Fibroblast of lung (primary cell): ENCODE measurements at regions not wholly inside any gene's neighbourhood (a gene's known extent, or its start where the extent isn't known, plus 50 kb on each side); places are given as distances from the start of the nearest gene placed in this dataset.
"Not testable (repeated sequence)": the region's sequence is repeated elsewhere in the genome, so short reads cannot be mapped to it uniquely, and the experiment has no call there.

ENCODE experiments used
- DNase-seq, 2 donors: peaks; one replicate each; pipeline versions ENCODE4 v3.0.0 to v3.0.0-alpha.2; 2010; ENCODE audit warnings: low read depth in 2 of 2
- H2AFZ ChIP-seq: 2 replicates; pipeline ENCODE4 v1.5.1; 2012; ENCODE audit warnings: low read length, control low read depth, inconsistent platforms
- H3K27ac ChIP-seq: 2 replicates; pipeline ENCODE4 v1.5.1; 2011; ENCODE audit warnings: low read length, control low read depth; ENCODE audit not compliant: insufficient read depth
- H3K27me3 ChIP-seq: 2 replicates; pipeline ENCODE4 v1.5.1; 2011; ENCODE audit warnings: mild to moderate bottlenecking, low read length; ENCODE audit not compliant: control insufficient read depth, insufficient read depth
- H3K36me3 ChIP-seq: 2 replicates; pipeline ENCODE4 v1.5.1; 2011; ENCODE audit warnings: low read length; ENCODE audit not compliant: control insufficient read depth, insufficient read depth
- H3K4me1 ChIP-seq: 2 replicates; pipeline ENCODE4 v1.5.1; 2011; ENCODE audit warnings: low read length; ENCODE audit not compliant: control insufficient read depth, insufficient read depth; ENCODE audit errors: extremely low read depth
- H3K4me2 ChIP-seq: 2 replicates; pipeline ENCODE4 v1.5.1; 2011; ENCODE audit warnings: low read length, control low read depth; ENCODE audit not compliant: insufficient read depth; ENCODE audit errors: extremely low read depth
- H3K4me3 ChIP-seq, 4 experiments: fragments of 200-600 bp in 1 of 4; sonication (generic) in 1 of 4; replicated peaks in 1 of 4; 2 replicates each; pipeline ENCODE4 v1.5.1; 2011 to 2016; ENCODE audit warnings: low read length in 4 of 4, low read depth in 3 of 4, mild to moderate bottlenecking in 3 of 4, control low read depth in 2 of 4, inconsistent platforms in 1 of 4, mixed read lengths in 1 of 4; ENCODE audit not compliant: insufficient read depth in 1 of 4; ENCODE audit errors: control extremely low read depth in 1 of 4
- H3K79me2 ChIP-seq: 2 replicates; pipeline ENCODE4 v1.5.1; 2012; ENCODE audit warnings: mild to moderate bottlenecking, low read length, inconsistent platforms; ENCODE audit not compliant: control insufficient read depth, insufficient read depth
- H3K9ac ChIP-seq: 2 replicates; pipeline ENCODE4 v1.5.1; 2011; ENCODE audit warnings: mild to moderate bottlenecking, low read length, control low read depth; ENCODE audit not compliant: insufficient read depth
- H3K9me3 ChIP-seq: 2 replicates; pipeline ENCODE4 v1.5.1; 2012; ENCODE audit warnings: low read depth, low read length; ENCODE audit not compliant: control insufficient read depth, insufficient read depth
- H4K20me1 ChIP-seq: 2 replicates; pipeline ENCODE4 v1.5.1; 2011; ENCODE audit warnings: low read length; ENCODE audit not compliant: control insufficient read depth, insufficient read depth; ENCODE audit errors: extremely low read depth
- EZH2 ChIP-seq: IDR thresholded peaks from 2 replicates; pipeline ENCODE4 v1.5.1; 2012; ENCODE audit warnings: low read length, control low read depth, mild to moderate bottlenecking; ENCODE audit errors: missing control alignments
- TF ChIP-seq, protein P1 (sequence below), 2 donors: IDR thresholded peaks in 1 of 2; conservative IDR thresholded peaks in 1 of 2; 1 replicate in 1 of 2; 2 replicates in 1 of 2; pipeline ENCODE4 v1.5.1; 2011 to 2012; ENCODE audit warnings: low read length in 2 of 2, control low read depth in 1 of 2, inconsistent platforms in 1 of 2, low read depth in 1 of 2, mild to moderate bottlenecking in 1 of 2

DNA sequence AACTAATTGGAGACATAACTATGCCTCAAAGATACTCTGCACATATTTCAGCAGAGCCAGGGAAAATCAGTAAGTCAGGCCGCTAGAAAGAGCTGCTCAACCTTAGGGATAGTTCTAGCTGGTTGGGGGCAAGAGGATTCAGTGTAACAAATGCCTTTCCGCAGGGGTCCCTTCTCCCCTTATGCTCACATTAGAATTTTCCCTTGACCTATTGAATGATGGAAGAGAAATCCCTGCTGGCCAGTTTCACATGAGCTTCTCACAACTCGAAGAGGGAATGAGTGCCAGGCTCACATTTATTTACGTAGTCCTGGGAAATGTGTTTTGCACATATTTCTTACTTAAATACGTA lies 66.2 kb upstream of the USP9X start:
- no peaks in the 10 kb centered on the region for H4K20me1 ChIP-seq
- no peak overlapping the region for H3K4me3 ChIP-seq
- no peak for DNase-seq
- H3K36me3 ChIP-seq = no peaks in the 10 kb centered on the region
- no peak overlapping the region for H3K27ac ChIP-seq
- H3K4me1 ChIP-seq = no peaks in the 10 kb centered on the region
- no peak overlapping the region for H3K9ac ChIP-seq
- no peaks in the 10 kb centered on the region for H3K9me3 ChIP-seq
- H3K4me2 ChIP-seq = no peak overlapping the region
- H2AFZ ChIP-seq = no peak overlapping the region
- no peaks in the 10 kb centered on the region for H3K79me2 ChIP-seq
- TF ChIP-seq, protein P1, sequence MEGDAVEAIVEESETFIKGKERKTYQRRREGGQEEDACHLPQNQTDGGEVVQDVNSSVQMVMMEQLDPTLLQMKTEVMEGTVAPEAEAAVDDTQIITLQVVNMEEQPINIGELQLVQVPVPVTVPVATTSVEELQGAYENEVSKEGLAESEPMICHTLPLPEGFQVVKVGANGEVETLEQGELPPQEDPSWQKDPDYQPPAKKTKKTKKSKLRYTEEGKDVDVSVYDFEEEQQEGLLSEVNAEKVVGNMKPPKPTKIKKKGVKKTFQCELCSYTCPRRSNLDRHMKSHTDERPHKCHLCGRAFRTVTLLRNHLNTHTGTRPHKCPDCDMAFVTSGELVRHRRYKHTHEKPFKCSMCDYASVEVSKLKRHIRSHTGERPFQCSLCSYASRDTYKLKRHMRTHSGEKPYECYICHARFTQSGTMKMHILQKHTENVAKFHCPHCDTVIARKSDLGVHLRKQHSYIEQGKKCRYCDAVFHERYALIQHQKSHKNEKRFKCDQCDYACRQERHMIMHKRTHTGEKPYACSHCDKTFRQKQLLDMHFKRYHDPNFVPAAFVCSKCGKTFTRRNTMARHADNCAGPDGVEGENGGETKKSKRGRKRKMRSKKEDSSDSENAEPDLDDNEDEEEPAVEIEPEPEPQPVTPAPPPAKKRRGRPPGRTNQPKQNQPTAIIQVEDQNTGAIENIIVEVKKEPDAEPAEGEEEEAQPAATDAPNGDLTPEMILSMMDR (conservative IDR thresholded peaks at IDR 0.05 in 1 of 2, IDR thresholded peaks at IDR 0.05 in 1 of 2; ENCODE audit: low read depth in 1 of 2, low read length in 2 of 2) = no peak
- no peak for TF ChIP-seq EZH2
- no peaks in the 10 kb centered on the region for H3K27me3 ChIP-seq

DNA sequence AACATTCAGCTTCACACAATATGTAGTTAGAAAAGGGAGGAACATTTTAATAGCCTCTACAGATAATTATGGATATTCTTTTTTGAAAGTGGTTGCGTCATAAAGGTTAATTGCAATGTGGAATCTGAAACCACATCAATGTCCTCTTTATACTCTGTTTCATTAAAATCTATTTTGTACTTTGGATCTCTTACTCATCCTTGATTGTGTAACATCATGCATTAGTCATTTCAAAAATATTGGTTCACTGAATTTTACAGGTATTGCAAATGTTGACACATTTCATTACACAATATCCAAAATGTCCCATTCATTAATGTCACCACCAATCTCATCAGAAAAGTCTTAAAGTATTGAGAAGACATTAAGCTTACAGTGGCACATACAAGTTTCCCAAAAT lies 62.7 kb upstream of the USP9X start:
- Histone ChIP-seq H2AFZ (no peak overlapping the region), H3K4me3 (no peak overlapping the region), H3K4me2 (no peak overlapping the region), H3K27me3 (no peaks in the 10 kb centered on the region), H4K20me1 (no peaks in the 10 kb centered on the region), H3K79me2 (no peaks in the 10 kb centered on the region), H3K27ac (no peak overlapping the region), H3K36me3 (no peaks in the 10 kb centered on the region), H3K4me1 (no peaks in the 10 kb centered on the region), H3K9me3 (no peaks in the 10 kb centered on the region), H3K9ac (no peak overlapping the region)
- TF ChIP-seq, protein P1 (conservative IDR thresholded peaks at IDR 0.05 in 1 of 2, IDR thresholded peaks at IDR 0.05 in 1 of 2; ENCODE audit: low read depth in 1 of 2, low read length in 2 of 2) = no peak
- TF ChIP-seq EZH2 = no peak
- peak; percentile 39 to 47 for DNase-seq

DNA sequence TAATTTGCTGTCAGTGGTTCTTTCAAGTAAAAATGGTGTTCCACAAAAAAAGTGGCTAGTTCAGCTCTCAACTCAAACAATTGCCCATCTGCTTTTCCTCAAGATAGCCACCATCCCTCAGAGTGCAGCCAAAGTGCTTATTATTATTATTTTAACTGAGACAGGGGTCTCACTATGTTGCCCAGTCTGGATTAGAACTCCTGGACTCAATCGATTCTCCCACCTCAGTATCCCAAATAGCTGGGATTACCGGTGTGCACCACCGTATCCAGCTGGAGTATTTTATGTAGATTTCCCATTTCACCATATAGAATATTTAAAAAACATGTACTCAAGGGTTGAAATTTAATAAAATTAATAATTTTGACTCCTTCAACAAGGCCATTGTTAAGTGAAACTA lies 62.1 kb upstream of the USP9X start:
- Histone ChIP-seq H3K79me2 (no peaks in the 10 kb centered on the region), H3K9ac (no peak overlapping the region), H2AFZ (no peak overlapping the region), H3K4me3 (no peak overlapping the region), H3K27ac (no peak overlapping the region), H3K4me1 (no peaks in the 10 kb centered on the region), H3K9me3 (no peaks in the 10 kb centered on the region), H3K36me3 (no peaks in the 10 kb centered on the region), H3K4me2 (no peak overlapping the region), H4K20me1 (no peaks in the 10 kb centered on the region), H3K27me3 (no peaks in the 10 kb centered on the region)
- TF ChIP-seq EZH2 = no peak
- TF ChIP-seq, protein P1 (conservative IDR thresholded peaks at IDR 0.05 in 1 of 2, IDR thresholded peaks at IDR 0.05 in 1 of 2; ENCODE audit: low read depth in 1 of 2, low read length in 2 of 2) = no peak
- DNase-seq = no peak

DNA sequence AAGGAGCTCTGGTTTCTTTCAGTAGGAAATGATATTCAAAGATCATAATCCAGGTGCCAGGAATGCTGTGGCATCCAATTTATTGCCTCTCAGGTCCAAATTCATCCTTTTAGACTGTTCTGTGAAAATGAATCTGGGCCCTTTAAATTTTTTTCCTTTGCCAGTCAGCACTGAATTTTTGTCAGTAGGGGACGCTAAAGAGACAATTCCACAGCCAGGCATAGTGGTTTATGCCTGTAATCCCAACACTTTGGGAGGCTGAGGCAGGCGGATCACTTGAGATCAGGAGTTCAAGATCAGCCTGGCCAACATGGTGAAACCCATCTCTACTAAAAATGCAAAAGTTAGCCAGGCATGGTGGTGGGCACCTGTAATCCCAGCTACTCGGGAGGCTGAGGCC lies 60.9 kb upstream of the USP9X start:
- H3K36me3 ChIP-seq, H3K4me1 ChIP-seq, H3K9me3 ChIP-seq, H3K4me2 ChIP-seq, H3K79me2 ChIP-seq, H3K27me3 ChIP-seq, H3K4me3 ChIP-seq, H2AFZ ChIP-seq, DNase-seq, H3K9ac ChIP-seq, H3K27ac ChIP-seq, H4K20me1 ChIP-seq: not testable (repeated sequence)
